B cell (primary cell): ENCODE measurements at regions not wholly inside any gene's neighbourhood (a gene's known extent, or its start where the extent isn't known, plus 50 kb on each side); places are given as distances from the start of the nearest gene placed in this dataset.

Source experiments
- ATAC-seq: fragments of 200-7000 bp; cut with Tn5 transposase; one replicate; pipeline ENCODE4 v1.10.0; 2021; ENCODE audit warnings: low read depth, mild to moderate bottlenecking, moderate number of reproducible peaks, moderate library complexity
- CTCF ChIA-PET: fragments of 350-600 bp; sonication (Branson Sonifier 250); formaldehyde crosslinking; loops from one replicate; lab custom pipeline; 2021; ENCODE audit warnings: antibody characterized with exemption, inconsistent platforms; lab: Charles Lee
- POLR2A ChIA-PET: fragments of 350-600 bp; sonication (Branson Sonifier 250); formaldehyde crosslinking; loops from one replicate; lab custom pipeline; 2021; ENCODE audit warnings: antibody characterized with exemption; lab: Charles Lee
- DNase-seq: peaks from one replicate; pipeline ENCODE4 v3.0.0; 2013
- H2AFZ ChIP-seq: 2 replicates; pipeline ENCODE4 v1.6.1; 2012; ENCODE audit warnings: mild to moderate bottlenecking, low read depth, low read length; ENCODE audit not compliant: insufficient read depth, poor library complexity, severe bottlenecking
- H3K27ac ChIP-seq, 2 donors: 1 replicate in 1 of 2; 2 replicates in 1 of 2; pipeline ENCODE4 v1.5.1; 2012 to 2013; ENCODE audit warnings: low read length in 2 of 2, mild to moderate bottlenecking in 2 of 2, moderate library complexity in 1 of 2
- H3K27me3 ChIP-seq, 4 experiments: fragments of 200-600 bp in 1 of 4; sonication (generic) in 1 of 4; replicated peaks in 1 of 4; 1 replicate in 2 of 4; 2 replicates in 2 of 4; pipeline versions ENCODE4 v1.6.1 to v1.7.0; 2013 to 2016; ENCODE audit warnings: low read length in 3 of 4, mild to moderate bottlenecking in 2 of 4, mixed read lengths in 1 of 4, moderate library complexity in 1 of 4; ENCODE audit not compliant: insufficient read depth in 4 of 4, control insufficient read depth in 3 of 4; ENCODE audit errors: control extremely low read depth in 1 of 4
- H3K36me3 ChIP-seq, 2 experiments: replicated peaks in 1 of 2; 1 replicate in 1 of 2; 2 replicates in 1 of 2; pipeline versions ENCODE4 v1.6.1 to v1.7.1; 2013; ENCODE audit warnings: low read length in 1 of 2; ENCODE audit not compliant: insufficient read depth in 2 of 2, control insufficient read depth in 1 of 2; ENCODE audit errors: control extremely low read depth in 1 of 2, extremely low read depth in 1 of 2
- H3K4me1 ChIP-seq, 2 donors: fragments of 200-600 bp in 1 of 2; sonication (generic) in 1 of 2; 1 replicate in 1 of 2; 2 replicates in 1 of 2; pipeline versions ENCODE4 v1.5.1 to v1.6.1; 2013 to 2017; ENCODE audit warnings: low read length in 2 of 2; ENCODE audit not compliant: control insufficient read depth in 2 of 2, insufficient read depth in 2 of 2
- H3K4me2 ChIP-seq: replicated peaks from 2 replicates; pipeline ENCODE3; 2012; ENCODE audit warnings: mild to moderate bottlenecking, low read depth, low read length; ENCODE audit not compliant: poor library complexity, severe bottlenecking
- H3K4me3 ChIP-seq, 5 experiments: fragments of 200-600 bp in 1 of 5; sonication (generic) in 1 of 5; 1 replicate in 3 of 5; 2 replicates in 2 of 5; pipeline versions ENCODE4 v1.5.1 to v1.7.0; 2011 to 2016; ENCODE audit warnings: low read length in 4 of 5, mild to moderate bottlenecking in 4 of 5, low read depth in 2 of 5, control low read depth in 1 of 5, moderate library complexity in 1 of 5; ENCODE audit not compliant: insufficient read depth in 1 of 5; ENCODE audit errors: control extremely low read depth in 1 of 5, extremely low read depth in 1 of 5
- H3K79me2 ChIP-seq: fragments of 200-600 bp; sonication (generic); one replicate; pipeline ENCODE4 v1.6.0; 2016; ENCODE audit warnings: low read length; ENCODE audit not compliant: control insufficient read depth, insufficient read depth
- H3K9ac ChIP-seq: fragments of 200-600 bp; sonication (generic); 2 replicates; pipeline ENCODE4 v1.6.1; 2017; ENCODE audit warnings: mild to moderate bottlenecking, low read length, moderate library complexity
- H3K9me3 ChIP-seq, 3 donors: one replicate each; pipeline versions ENCODE4 v1.6.1 to v1.7.1; 2013; ENCODE audit warnings: low read length in 2 of 3; ENCODE audit not compliant: control insufficient read depth in 2 of 3, insufficient read depth in 1 of 3; ENCODE audit errors: control extremely low read depth in 1 of 3
- H4K20me1 ChIP-seq: 2 replicates; pipeline ENCODE4 v1.6.0; 2012; ENCODE audit warnings: mild to moderate bottlenecking, low read length; ENCODE audit not compliant: insufficient read depth, control insufficient read depth, poor library complexity, severe bottlenecking
- H3K27ac Mint-ChIP-seq: one replicate; pipeline ENCODE4 v1.8.0; 2021; ENCODE audit warnings: mixed read lengths
- H3K27me3 Mint-ChIP-seq: one replicate; pipeline ENCODE4 v1.8.0; 2021; ENCODE audit warnings: mixed read lengths
- H3K4me1 Mint-ChIP-seq: one replicate; pipeline ENCODE4 v1.8.0; 2021; ENCODE audit warnings: mixed read lengths
- H3K4me3 Mint-ChIP-seq: one replicate; pipeline ENCODE4 v1.8.0; 2021; ENCODE audit warnings: mixed read lengths
- H3K9me3 Mint-ChIP-seq: one replicate; pipeline ENCODE4 v1.8.0; 2022; ENCODE audit warnings: mixed read lengths; ENCODE audit not compliant: insufficient read depth
- EZH2 ChIP-seq: IDR thresholded peaks from 2 replicates; pipeline ENCODE4 v1.6.1; 2012; ENCODE audit warnings: borderline replicate concordance, low read depth, mild to moderate bottlenecking, moderate library complexity, low read length; ENCODE audit not compliant: insufficient read depth, poor library complexity, severe bottlenecking
- WGBS: methylation state at CpG from one replicate; pipeline ENCODE4 v1.1.5; 2013; ENCODE audit warnings: missing lambda C conversion rate; ENCODE audit not compliant: insufficient coverage; 5-methylcytosine and 5-hydroxymethylcytosine counted together
- intact Hi-C: fragments of 100-400 bp; cut with micrococcal nuclease; formaldehyde crosslinking; loops from one replicate; pipeline ENCODE4 v1.10.0; 2022
- TF ChIP-seq, protein P1 (sequence below): fragments of 200-600 bp; IDR thresholded peaks from one replicate; pipeline ENCODE4 v1.8.0; 2022; ENCODE audit warnings: antibody characterized with exemption, mild to moderate bottlenecking

DNA sequence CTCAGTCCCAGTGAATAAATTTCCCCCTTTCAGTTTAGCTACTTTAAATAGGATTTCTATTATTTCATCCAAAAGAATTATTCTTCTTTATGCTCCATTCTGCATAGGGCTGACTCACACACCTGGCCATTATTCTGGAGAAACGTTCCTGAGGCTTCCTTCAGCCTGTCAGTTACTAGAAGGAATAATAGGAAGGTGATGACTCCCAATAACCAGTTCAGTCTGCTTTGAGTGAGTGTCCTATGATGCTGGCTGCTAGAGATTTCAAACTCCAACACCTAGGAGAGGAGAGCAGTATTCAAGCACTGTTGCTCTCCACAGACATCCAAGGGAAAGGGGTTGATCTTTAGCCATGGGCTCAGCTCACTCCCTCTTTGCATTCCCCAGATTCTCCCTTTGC lies 117.8 kb downstream of the KCTD12 start:
- DNase-seq, result no peak
- H3K4me2 ChIP-seq, result no peak overlapping the region
- ChIA-PET POLR2A (no interaction called here), CTCF (no interaction called here)
- intact Hi-C loops, result no loop called here
- no peak overlapping the region for H3K27ac ChIP-seq
- H3K9me3 ChIP-seq, result no peaks in the 10 kb centered on the region
- Mint-ChIP-seq H3K27ac (no peak overlapping the region), H3K4me1 (no peaks in the 10 kb centered on the region), H3K9me3 (no peaks in the 10 kb centered on the region), H3K4me3 (no peak overlapping the region), H3K27me3 (no peaks in the 10 kb centered on the region)
- H3K79me2 ChIP-seq, result no peaks in the 10 kb centered on the region
- no peaks in the 10 kb centered on the region for H3K36me3 ChIP-seq
- no peak overlapping the region for H2AFZ ChIP-seq
- TF ChIP-seq EZH2, result no peak
- TF ChIP-seq, protein P1, sequence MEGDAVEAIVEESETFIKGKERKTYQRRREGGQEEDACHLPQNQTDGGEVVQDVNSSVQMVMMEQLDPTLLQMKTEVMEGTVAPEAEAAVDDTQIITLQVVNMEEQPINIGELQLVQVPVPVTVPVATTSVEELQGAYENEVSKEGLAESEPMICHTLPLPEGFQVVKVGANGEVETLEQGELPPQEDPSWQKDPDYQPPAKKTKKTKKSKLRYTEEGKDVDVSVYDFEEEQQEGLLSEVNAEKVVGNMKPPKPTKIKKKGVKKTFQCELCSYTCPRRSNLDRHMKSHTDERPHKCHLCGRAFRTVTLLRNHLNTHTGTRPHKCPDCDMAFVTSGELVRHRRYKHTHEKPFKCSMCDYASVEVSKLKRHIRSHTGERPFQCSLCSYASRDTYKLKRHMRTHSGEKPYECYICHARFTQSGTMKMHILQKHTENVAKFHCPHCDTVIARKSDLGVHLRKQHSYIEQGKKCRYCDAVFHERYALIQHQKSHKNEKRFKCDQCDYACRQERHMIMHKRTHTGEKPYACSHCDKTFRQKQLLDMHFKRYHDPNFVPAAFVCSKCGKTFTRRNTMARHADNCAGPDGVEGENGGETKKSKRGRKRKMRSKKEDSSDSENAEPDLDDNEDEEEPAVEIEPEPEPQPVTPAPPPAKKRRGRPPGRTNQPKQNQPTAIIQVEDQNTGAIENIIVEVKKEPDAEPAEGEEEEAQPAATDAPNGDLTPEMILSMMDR, result no peak
- no peaks in the 10 kb centered on the region for H3K27me3 ChIP-seq
- no peak for ATAC-seq
- H3K9ac ChIP-seq, result no peak overlapping the region
- no peak overlapping the region for H3K4me3 ChIP-seq
- WGBS, result no CpG with 5 or more reads among the region's 1 CpG
- no peaks in the 10 kb centered on the region for H4K20me1 ChIP-seq
- no peaks in the 10 kb centered on the region for H3K4me1 ChIP-seq

GRCh38 chr13:76764916-76765315 lies 121.3 kb downstream of the KCTD12 start:
- H3K4me1 ChIP-seq, result no peaks in the 10 kb centered on the region
- no peak for TF ChIP-seq EZH2
- TF ChIP-seq, protein P1, result no peak
- no peaks in the 10 kb centered on the region for H3K36me3 ChIP-seq
- H3K27ac ChIP-seq, result no peak overlapping the region
- DNase-seq (no peak), ATAC-seq (no peak)
- Mint-ChIP-seq H3K27me3 (no peaks in the 10 kb centered on the region), H3K4me3 (no peak overlapping the region), H3K27ac (no peak overlapping the region), H3K9me3 (no peaks in the 10 kb centered on the region), H3K4me1 (no peaks in the 10 kb centered on the region)
- ChIA-PET CTCF (interaction anchor here (0.5 kb wide), 1 partner anchor 12 kb away, joined by 3 read pairs; no protein-coding TSS in a partner anchor), POLR2A (no interaction called here)
- no peak overlapping the region for H3K4me3 ChIP-seq
- H3K4me2 ChIP-seq, result no peak overlapping the region
- no peaks in the 10 kb centered on the region for H4K20me1 ChIP-seq
- no CpG with 5 or more reads among the region's 1 CpG for WGBS
- intact Hi-C loops, result no loop called here
- H3K9ac ChIP-seq, result no peak overlapping the region
- H3K27me3 ChIP-seq, result no peaks in the 10 kb centered on the region
- no peak overlapping the region for H2AFZ ChIP-seq
- H3K79me2 ChIP-seq, result no peaks in the 10 kb centered on the region
- no peaks in the 10 kb centered on the region for H3K9me3 ChIP-seq
